ENCODE measurements at regions not wholly inside any gene's neighbourhood (a gene's known extent, or its start where the extent isn't known, plus 50 kb on each side); places are given as distances from the start of the nearest gene placed in this dataset.

DNA sequence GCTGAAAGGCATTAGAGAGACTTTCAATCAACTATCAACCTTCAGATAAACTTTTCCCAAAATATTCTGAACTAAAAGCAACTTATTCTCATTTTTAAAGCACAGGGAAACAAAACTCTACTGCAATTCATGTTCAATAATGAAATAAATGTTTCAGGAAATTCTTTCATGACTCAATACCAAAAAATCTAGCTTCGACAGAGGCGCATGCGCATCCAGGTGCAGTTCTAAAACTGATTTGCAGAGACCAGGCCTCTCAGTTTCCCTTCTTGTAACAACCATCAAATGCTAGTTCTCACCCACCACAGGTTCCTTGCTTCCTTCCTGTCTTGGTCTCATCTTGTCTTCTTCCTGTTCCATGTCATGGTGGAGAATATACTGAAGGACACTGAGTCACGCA lies 55.3 kb upstream of the NRBF2 start:
- no peaks in the 10 kb centered on the region for H3K9me3 Mint-ChIP-seq
- TF ChIP-seq, protein P1, sequence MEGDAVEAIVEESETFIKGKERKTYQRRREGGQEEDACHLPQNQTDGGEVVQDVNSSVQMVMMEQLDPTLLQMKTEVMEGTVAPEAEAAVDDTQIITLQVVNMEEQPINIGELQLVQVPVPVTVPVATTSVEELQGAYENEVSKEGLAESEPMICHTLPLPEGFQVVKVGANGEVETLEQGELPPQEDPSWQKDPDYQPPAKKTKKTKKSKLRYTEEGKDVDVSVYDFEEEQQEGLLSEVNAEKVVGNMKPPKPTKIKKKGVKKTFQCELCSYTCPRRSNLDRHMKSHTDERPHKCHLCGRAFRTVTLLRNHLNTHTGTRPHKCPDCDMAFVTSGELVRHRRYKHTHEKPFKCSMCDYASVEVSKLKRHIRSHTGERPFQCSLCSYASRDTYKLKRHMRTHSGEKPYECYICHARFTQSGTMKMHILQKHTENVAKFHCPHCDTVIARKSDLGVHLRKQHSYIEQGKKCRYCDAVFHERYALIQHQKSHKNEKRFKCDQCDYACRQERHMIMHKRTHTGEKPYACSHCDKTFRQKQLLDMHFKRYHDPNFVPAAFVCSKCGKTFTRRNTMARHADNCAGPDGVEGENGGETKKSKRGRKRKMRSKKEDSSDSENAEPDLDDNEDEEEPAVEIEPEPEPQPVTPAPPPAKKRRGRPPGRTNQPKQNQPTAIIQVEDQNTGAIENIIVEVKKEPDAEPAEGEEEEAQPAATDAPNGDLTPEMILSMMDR (IDR thresholded peaks at IDR 0.05): no peak
- no peak overlapping the region for H3K27ac Mint-ChIP-seq
- intact Hi-C loops (cut with micrococcal nuclease): no loop called here
- ChIA-PET POLR2A (interaction anchor here (0.6 kb wide), 1 partner anchor 105 kb away, joined by 6 read pairs; no protein-coding TSS in a partner anchor), CTCF (no interaction called here)
- no peak for ATAC-seq (ENCODE audit: low read depth)
- H3K36me3 Mint-ChIP-seq (ENCODE audit: low read depth): no peaks in the 10 kb centered on the region
- no peak overlapping the region for H3K4me3 Mint-ChIP-seq
- H3K4me1 Mint-ChIP-seq: no peaks in the 10 kb centered on the region
- H3K27me3 Mint-ChIP-seq: peaks cover 11% of the 10 kb centered on the region
- no peak for DNase-seq

DNA sequence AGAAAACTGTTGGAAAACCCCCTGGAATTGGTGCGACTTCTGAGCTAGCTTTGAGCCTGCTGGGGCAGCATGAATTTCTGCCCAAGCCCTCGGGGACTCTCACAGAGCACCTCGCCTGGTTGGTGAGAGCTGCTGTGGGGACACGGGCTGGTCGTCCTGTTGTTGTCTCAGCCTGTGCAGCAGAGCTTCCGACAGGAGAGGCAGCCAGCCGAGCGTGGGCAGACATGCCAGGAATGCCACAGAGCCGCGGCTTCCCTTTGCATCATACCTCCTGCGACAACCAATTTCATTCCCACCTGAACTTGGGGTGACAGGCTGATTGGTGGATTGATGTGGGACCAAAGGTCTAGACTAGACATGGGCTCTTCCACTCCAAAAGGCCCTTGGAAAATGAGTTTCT lies 60.2 kb upstream of the NRBF2 start:
- H3K27me3 Mint-ChIP-seq: peaks cover 27% of the 10 kb centered on the region
- H3K36me3 Mint-ChIP-seq (ENCODE audit: low read depth): no peaks in the 10 kb centered on the region
- ChIA-PET CTCF (no interaction called here), POLR2A (no interaction called here)
- H3K9me3 Mint-ChIP-seq: no peaks in the 10 kb centered on the region
- intact Hi-C loops (cut with micrococcal nuclease): no loop called here
- DNase-seq (no peak), ATAC-seq (ENCODE audit: low read depth) (no peak)
- no peaks in the 10 kb centered on the region for H3K4me1 Mint-ChIP-seq
- TF ChIP-seq, protein P1 (IDR thresholded peaks at IDR 0.05): no peak
- H3K27ac Mint-ChIP-seq: no peak overlapping the region
- H3K4me3 Mint-ChIP-seq: no peak overlapping the region

DNA sequence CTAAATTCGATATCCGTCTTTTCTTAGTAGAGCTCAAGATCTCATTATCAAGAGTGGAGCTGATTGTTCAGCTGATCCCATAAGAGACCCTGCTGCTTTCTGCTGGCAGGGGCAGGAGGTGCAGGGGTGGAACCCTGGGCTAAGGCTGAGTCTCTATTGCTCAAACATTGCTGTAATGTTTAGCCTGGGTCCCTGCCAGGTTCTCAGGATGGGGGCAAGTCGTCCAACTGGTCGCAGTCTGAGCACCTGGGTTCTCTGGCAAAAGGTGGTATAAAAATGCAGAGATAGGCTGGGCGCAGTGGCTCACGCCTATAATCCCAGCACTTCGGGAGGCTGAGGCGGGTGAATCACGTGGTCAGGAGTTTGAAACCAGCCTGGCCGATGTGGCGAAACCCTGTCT lies 62.0 kb upstream of the NRBF2 start:
- POLR2A ChIA-PET: no interaction called here
- no peak overlapping the region for H3K4me3 Mint-ChIP-seq
- TF ChIP-seq, protein P1 (IDR thresholded peaks at IDR 0.05): no peak
- H3K27me3 Mint-ChIP-seq: peaks cover 28% of the 10 kb centered on the region
- CTCF ChIA-PET: no interaction called here
- H3K4me1 Mint-ChIP-seq: no peaks in the 10 kb centered on the region
- intact Hi-C loops (cut with micrococcal nuclease): no loop called here
- ATAC-seq (ENCODE audit: low read depth): no peak
- no peaks in the 10 kb centered on the region for H3K9me3 Mint-ChIP-seq
- no peak overlapping the region for H3K27ac Mint-ChIP-seq
- DNase-seq: no peak
- no peaks in the 10 kb centered on the region for H3K36me3 Mint-ChIP-seq (ENCODE audit: low read depth)

DNA sequence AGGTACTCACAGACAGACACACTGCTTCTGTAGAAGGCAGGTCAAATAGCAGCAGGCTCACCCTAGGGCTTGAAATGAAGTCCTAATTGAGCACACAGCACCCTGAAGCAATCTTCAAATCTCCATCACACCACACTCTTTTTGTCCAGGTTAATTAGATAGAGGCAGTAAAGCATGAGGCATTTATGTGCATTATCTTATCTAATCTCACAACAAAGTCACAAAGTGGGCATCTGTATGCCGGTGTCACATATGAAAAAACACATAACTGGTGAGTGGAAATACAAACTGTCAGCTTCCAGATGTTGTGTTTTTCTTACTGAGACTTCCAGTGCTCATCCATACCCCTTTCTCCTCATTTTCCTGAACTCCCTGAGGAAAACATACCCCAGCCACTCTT lies 63.8 kb upstream of the NRBF2 start:
- no peak overlapping the region for H3K27ac Mint-ChIP-seq
- no peak for ATAC-seq (ENCODE audit: low read depth)
- H3K27me3 Mint-ChIP-seq: peaks cover 39% of the 10 kb centered on the region
- TF ChIP-seq, protein P1 (IDR thresholded peaks at IDR 0.05): no peak
- no peak overlapping the region for H3K4me3 Mint-ChIP-seq
- H3K9me3 Mint-ChIP-seq: no peaks in the 10 kb centered on the region
- no peak for DNase-seq
- no peaks in the 10 kb centered on the region for H3K36me3 Mint-ChIP-seq (ENCODE audit: low read depth)
- H3K4me1 Mint-ChIP-seq: no peaks in the 10 kb centered on the region
- ChIA-PET CTCF (no interaction called here), POLR2A (no interaction called here)
- intact Hi-C loops (cut with micrococcal nuclease): no loop called here

DNA sequence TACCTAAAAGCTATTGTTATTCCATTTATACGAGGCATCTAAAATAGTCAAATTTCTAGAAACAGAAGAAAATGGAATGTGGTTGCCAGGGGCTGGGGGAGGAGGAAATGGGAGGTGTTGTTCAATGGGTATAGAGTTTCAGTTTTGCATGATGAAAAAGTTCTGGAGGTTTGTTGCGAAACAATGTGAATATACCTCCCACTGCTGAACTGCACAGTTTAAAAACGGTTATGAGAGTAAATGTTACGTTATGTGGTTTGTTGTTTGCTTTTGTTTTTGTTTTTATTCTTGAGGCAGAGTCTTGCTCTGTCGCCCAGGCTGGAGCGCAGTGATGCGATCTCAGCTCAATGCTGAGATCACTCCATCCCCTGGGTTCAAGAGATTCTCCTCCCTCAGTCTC lies 64.9 kb upstream of the NRBF2 start:
- H3K27ac Mint-ChIP-seq: no peak overlapping the region
- H3K9me3 Mint-ChIP-seq: no peaks in the 10 kb centered on the region
- ChIA-PET POLR2A (no interaction called here), CTCF (no interaction called here)
- H3K4me3 Mint-ChIP-seq: no peak overlapping the region
- TF ChIP-seq, protein P1 (IDR thresholded peaks at IDR 0.05): no peak
- no peak for DNase-seq
- H3K36me3 Mint-ChIP-seq (ENCODE audit: low read depth): no peaks in the 10 kb centered on the region
- no peaks in the 10 kb centered on the region for H3K4me1 Mint-ChIP-seq
- intact Hi-C loops (cut with micrococcal nuclease): no loop called here
- peaks cover 43% of the 10 kb centered on the region for H3K27me3 Mint-ChIP-seq
- ATAC-seq (ENCODE audit: low read depth): no peak
